ENCODE measurements at regions not wholly inside any gene's neighbourhood (a gene's known extent, or its start where the extent isn't known, plus 50 kb on each side); places are given as distances from the start of the nearest gene placed in this dataset.

DNA sequence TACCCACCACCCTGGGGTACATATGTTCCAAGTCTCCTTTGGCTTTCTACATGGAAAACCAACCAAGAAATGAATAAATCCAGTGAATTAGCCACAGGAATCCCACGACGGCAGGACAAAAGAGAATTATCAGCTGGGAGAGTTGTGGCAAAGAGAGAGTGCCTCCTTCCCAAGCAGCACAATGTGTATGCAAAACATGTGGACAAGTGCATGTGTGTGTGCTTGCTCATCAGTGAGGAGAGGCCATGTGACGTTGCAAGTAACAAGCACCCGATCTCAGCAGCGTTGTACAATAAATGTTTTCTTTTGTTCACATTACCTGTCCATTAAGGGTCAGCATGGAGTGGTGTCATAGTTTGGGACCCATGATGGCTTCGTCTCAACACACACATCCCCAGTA, 50.0 kb upstream of the EMX2 start:
- TF ChIP-seq RAD21 (IDR thresholded peaks at IDR 0.05) = no peak
- no peak for TF ChIP-seq YY1 (IDR thresholded peaks at IDR 0.05)
- TF ChIP-seq, protein P1, sequence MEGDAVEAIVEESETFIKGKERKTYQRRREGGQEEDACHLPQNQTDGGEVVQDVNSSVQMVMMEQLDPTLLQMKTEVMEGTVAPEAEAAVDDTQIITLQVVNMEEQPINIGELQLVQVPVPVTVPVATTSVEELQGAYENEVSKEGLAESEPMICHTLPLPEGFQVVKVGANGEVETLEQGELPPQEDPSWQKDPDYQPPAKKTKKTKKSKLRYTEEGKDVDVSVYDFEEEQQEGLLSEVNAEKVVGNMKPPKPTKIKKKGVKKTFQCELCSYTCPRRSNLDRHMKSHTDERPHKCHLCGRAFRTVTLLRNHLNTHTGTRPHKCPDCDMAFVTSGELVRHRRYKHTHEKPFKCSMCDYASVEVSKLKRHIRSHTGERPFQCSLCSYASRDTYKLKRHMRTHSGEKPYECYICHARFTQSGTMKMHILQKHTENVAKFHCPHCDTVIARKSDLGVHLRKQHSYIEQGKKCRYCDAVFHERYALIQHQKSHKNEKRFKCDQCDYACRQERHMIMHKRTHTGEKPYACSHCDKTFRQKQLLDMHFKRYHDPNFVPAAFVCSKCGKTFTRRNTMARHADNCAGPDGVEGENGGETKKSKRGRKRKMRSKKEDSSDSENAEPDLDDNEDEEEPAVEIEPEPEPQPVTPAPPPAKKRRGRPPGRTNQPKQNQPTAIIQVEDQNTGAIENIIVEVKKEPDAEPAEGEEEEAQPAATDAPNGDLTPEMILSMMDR (IDR thresholded peaks at IDR 0.05; ENCODE audit: low read depth, low read length, missing input control) = no peak
- TF ChIP-seq, protein P2, sequence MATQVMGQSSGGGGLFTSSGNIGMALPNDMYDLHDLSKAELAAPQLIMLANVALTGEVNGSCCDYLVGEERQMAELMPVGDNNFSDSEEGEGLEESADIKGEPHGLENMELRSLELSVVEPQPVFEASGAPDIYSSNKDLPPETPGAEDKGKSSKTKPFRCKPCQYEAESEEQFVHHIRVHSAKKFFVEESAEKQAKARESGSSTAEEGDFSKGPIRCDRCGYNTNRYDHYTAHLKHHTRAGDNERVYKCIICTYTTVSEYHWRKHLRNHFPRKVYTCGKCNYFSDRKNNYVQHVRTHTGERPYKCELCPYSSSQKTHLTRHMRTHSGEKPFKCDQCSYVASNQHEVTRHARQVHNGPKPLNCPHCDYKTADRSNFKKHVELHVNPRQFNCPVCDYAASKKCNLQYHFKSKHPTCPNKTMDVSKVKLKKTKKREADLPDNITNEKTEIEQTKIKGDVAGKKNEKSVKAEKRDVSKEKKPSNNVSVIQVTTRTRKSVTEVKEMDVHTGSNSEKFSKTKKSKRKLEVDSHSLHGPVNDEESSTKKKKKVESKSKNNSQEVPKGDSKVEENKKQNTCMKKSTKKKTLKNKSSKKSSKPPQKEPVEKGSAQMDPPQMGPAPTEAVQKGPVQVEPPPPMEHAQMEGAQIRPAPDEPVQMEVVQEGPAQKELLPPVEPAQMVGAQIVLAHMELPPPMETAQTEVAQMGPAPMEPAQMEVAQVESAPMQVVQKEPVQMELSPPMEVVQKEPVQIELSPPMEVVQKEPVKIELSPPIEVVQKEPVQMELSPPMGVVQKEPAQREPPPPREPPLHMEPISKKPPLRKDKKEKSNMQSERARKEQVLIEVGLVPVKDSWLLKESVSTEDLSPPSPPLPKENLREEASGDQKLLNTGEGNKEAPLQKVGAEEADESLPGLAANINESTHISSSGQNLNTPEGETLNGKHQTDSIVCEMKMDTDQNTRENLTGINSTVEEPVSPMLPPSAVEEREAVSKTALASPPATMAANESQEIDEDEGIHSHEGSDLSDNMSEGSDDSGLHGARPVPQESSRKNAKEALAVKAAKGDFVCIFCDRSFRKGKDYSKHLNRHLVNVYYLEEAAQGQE (IDR thresholded peaks at IDR 0.05) = no peak
- TF ChIP-seq JUND (IDR thresholded peaks at IDR 0.05) = no peak
- TF ChIP-seq SP1 (IDR thresholded peaks at IDR 0.05) = no peak
- no peak for TF ChIP-seq HNF4G (IDR thresholded peaks at IDR 0.05)
- TF ChIP-seq, protein P3, sequence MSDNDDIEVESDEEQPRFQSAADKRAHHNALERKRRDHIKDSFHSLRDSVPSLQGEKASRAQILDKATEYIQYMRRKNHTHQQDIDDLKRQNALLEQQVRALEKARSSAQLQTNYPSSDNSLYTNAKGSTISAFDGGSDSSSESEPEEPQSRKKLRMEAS (IDR thresholded peaks at IDR 0.05) = no peak
- TF ChIP-seq GABPA (IDR thresholded peaks at IDR 0.05 in 1 of 2, conservative IDR thresholded peaks at IDR 0.05 in 1 of 2) = no peak
